Adipocyte (in vitro differentiated cells): ENCODE measurements at regions not wholly inside any gene's neighbourhood (a gene's known extent, or its start where the extent isn't known, plus 50 kb on each side); places are given as distances from the start of the nearest gene placed in this dataset.
"Not testable (repeated sequence)": the region's sequence is repeated elsewhere in the genome, so short reads cannot be mapped to it uniquely, and the experiment has no call there.

Experiments
- DNase-seq: peaks from one replicate; pipeline ENCODE4 v3.0.0-alpha.2; 2015; ENCODE audit warnings: low read depth
- H3K27me3 ChIP-seq: replicated peaks from 2 replicates; pipeline ENCODE4 v1.7.0; 2013; ENCODE audit warnings: mild to moderate bottlenecking, low read length, moderate library complexity; ENCODE audit not compliant: control insufficient read depth, insufficient read depth
- H3K36me3 ChIP-seq: 2 replicates; pipeline ENCODE4 v1.7.0; 2013; ENCODE audit warnings: low read length, mild to moderate bottlenecking, moderate library complexity; ENCODE audit not compliant: control insufficient read depth, insufficient read depth, severe bottlenecking
- H3K4me1 ChIP-seq: 2 replicates; pipeline ENCODE4 v1.7.0; 2013; ENCODE audit warnings: mild to moderate bottlenecking, low read length, moderate library complexity; ENCODE audit not compliant: control insufficient read depth, insufficient read depth
- H3K4me3 ChIP-seq: 2 replicates; pipeline ENCODE4 v1.7.0; 2013; ENCODE audit warnings: mild to moderate bottlenecking, low read length, moderate library complexity
- H3K9ac ChIP-seq: 2 replicates; pipeline ENCODE4 v1.7.0; 2013; ENCODE audit warnings: mild to moderate bottlenecking, low read length, moderate library complexity
- H3K9me3 ChIP-seq: 2 replicates; pipeline ENCODE4 v1.7.0; 2013; ENCODE audit warnings: mild to moderate bottlenecking, low read length, moderate library complexity; ENCODE audit not compliant: control insufficient read depth

DNA sequence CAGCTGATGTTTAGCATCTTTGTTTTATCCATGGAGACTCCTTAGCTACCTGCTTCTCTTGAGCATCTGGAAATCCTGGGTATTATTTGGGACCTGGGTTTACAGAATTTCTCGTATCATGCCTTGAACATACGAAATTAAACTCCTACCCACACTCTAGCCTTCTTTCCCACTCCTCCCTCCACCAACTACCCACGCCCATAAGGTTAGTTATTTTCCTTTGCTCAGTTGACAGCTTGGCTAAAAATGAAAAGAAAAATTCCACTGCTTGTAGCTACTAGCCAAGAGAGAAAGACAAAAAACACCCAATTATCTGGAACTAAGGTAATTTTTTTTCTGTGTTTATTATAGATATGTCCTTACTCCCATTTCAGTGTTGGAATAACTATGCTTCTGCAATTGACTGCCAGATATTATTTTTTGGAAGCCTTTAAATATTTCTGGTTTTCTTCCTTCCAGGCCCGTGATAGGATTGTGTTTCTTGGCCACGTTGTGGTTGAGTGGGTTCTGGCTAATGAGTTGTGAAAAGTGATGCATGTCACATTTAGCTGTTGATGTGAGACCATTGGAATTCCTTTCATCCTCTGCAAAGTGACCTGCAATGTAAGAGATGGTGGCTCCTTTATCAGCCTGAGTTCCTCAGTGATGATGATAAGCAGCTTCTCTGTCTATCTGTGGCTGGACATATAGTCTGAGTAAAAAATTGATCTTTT is 308.1 kb downstream of the LRRC70 start:
- Histone ChIP-seq H3K4me3 (no peak overlapping the region), H3K9ac (no peak overlapping the region), H3K4me1 (no peaks in the 10 kb centered on the region), H3K9me3 (no peaks in the 10 kb centered on the region), H3K36me3 (no peaks in the 10 kb centered on the region), H3K27me3 (no peaks in the 10 kb centered on the region)
- DNase-seq = no peak

DNA sequence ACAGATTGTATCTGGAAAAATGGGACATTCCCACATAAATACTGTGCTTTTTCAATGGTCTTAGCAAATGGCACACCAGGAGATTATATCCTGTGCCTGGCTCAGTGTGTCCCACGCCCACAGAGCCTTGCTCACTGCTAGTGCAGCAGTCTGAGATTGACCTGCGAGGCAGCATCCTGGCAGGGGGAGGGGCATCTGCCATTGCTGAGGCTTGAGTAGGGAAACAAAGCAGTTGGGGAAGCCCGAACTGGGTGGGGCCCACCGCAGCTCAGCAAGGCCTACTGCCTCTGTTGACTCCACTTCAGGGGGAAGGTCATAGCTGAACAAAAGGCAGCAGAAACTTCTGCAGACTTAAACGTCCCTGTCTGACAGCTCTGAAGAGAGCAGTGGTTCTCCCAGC is 258.7 kb downstream of the LRRC70 start:
- not testable (repeated sequence) for DNase-seq

DNA sequence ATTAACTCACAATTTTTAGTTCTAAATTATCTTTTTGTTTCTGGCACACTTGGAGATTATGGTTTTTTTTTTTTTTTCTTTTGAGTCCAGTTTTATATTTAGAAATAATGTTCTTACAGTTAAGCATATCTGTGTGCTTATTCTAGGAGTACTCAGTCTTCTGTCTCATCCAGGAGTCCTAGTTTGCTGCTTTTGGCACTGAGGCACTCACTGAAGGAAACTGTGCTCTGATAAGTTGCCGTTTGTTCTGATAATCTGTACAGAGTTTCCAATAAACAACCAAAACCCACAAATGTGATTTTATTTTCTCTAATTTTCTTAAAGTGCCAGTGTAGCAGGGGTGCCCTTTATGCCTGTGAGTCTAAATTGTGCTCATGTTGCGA is 251.0 kb downstream of the LRRC70 start:
- Histone ChIP-seq H3K4me3 (no peak overlapping the region), H3K36me3 (no peaks in the 10 kb centered on the region), H3K27me3 (no peaks in the 10 kb centered on the region), H3K9ac (no peak overlapping the region), H3K4me1 (no peaks in the 10 kb centered on the region), H3K9me3 (no peaks in the 10 kb centered on the region)
- DNase-seq = no peak

More for the DNA sequence above, 258.7 kb downstream of the LRRC70 start:
- H3K36me3 ChIP-seq, H3K9ac ChIP-seq, H3K9me3 ChIP-seq, H3K4me3 ChIP-seq, H3K4me1 ChIP-seq, H3K27me3 ChIP-seq: not testable (repeated sequence)

DNA sequence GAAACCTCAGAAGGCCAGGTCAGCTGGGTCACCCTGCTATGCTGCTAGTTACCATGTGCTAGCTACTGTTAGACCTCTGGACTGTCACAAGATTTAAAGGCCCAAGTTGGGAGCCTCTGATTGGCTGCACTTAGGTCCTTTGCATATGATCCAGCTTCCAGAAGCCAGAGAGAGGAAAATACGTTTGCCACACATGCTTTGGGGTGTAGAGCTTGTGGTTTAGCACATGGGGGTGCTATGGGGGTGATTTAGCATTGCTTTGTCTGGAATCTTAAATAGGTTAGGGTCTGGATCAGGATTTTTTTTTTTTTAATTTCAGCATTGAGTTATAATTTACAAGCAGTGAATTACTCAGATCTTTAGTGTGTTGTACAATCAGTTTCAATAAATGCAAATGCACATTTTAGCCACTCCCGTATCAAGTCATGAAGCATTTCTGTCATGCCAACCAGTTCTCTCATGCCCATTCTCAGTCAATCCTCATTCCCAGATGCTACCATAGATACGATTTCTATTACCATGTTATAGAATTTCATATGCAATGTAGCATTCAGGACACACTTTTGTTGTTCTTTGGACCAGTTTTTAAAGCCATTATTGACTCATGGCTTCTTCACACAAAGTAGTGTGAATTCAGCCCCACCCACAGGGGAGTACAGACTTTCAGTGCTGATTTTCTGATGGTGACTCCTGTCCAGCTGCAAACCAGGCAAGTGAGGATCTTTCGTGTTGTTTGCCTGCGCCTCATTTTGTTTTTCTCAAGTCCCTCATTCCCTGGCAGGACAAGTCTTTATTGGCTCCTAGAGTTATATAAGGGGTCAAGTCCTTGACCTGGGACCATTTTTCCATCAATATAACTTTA is 250.4 kb downstream of the LRRC70 start:
- Histone ChIP-seq H3K4me3 (no peak overlapping the region), H3K36me3 (no peaks in the 10 kb centered on the region), H3K27me3 (no peaks in the 10 kb centered on the region), H3K9me3 (no peaks in the 10 kb centered on the region), H3K4me1 (no peaks in the 10 kb centered on the region), H3K9ac (no peak overlapping the region)
- no peak for DNase-seq

DNA sequence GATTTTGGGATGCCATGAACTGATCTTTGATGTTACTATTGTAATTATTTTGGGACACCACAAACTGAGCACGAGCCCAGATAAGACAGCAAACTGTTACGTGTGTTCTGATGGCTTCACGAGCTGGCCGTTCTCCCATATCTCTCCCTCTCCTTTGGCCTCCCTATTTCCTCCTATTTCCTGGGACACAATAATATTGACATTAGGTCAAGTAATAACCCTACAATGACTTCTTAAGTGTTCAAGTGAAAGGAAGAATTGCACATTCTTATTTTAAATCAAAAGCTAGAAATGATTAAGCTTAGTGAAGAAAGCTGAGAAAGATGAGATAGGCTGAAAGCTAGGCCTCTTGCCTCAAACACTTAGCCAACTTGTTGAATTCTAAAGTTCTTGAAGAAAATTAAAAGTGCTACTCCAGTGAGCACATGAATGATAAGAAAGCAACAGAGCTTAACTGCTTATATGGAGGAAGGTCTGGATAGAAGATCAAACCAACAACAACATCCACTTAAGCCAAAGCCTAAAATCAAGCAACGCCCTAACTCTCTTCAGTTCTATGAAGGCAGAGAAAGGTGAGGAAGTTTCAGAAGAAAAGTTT is 247.1 kb downstream of the LRRC70 start:
- no peaks in the 10 kb centered on the region for H3K27me3 ChIP-seq
- H3K4me3 ChIP-seq = no peak overlapping the region
- no peaks in the 10 kb centered on the region for H3K9me3 ChIP-seq
- no peaks in the 10 kb centered on the region for H3K4me1 ChIP-seq
- H3K9ac ChIP-seq = no peak overlapping the region
- DNase-seq = no peak
- no peaks in the 10 kb centered on the region for H3K36me3 ChIP-seq

- Histone ChIP-seq H3K27me3 (no peaks in the 10 kb centered on the region), H3K4me3 (no peak overlapping the region)
- DNase-seq = no peak
Observed at GRCh38 chr5:62824936-62825335, 246.3 kb downstream of the LRRC70 start.

GRCh38 chr5:62817043-62817442 is 238.4 kb downstream of the LRRC70 start:
- not testable (repeated sequence) for H3K27me3 ChIP-seq, H3K36me3 ChIP-seq, H3K9me3 ChIP-seq, H3K4me1 ChIP-seq, H3K4me3 ChIP-seq, H3K9ac ChIP-seq, DNase-seq

More at GRCh38 chr5:62824936-62825335, 246.3 kb downstream of the LRRC70 start:
- no peak overlapping the region for H3K9ac ChIP-seq
- no peaks in the 10 kb centered on the region for H3K9me3 ChIP-seq
- no peaks in the 10 kb centered on the region for H3K4me1 ChIP-seq
- H3K36me3 ChIP-seq = no peaks in the 10 kb centered on the region

GRCh38 chr5:62814991-62815390 is 236.4 kb downstream of the LRRC70 start:
- no peaks in the 10 kb centered on the region for H3K4me1 ChIP-seq
- DNase-seq = no peak
- no peak overlapping the region for H3K9ac ChIP-seq
- H3K9me3 ChIP-seq = peaks cover 4% of the 10 kb centered on the region
- no peak overlapping the region for H3K4me3 ChIP-seq
- H3K36me3 ChIP-seq = no peaks in the 10 kb centered on the region
- H3K27me3 ChIP-seq = no peaks in the 10 kb centered on the region

DNA sequence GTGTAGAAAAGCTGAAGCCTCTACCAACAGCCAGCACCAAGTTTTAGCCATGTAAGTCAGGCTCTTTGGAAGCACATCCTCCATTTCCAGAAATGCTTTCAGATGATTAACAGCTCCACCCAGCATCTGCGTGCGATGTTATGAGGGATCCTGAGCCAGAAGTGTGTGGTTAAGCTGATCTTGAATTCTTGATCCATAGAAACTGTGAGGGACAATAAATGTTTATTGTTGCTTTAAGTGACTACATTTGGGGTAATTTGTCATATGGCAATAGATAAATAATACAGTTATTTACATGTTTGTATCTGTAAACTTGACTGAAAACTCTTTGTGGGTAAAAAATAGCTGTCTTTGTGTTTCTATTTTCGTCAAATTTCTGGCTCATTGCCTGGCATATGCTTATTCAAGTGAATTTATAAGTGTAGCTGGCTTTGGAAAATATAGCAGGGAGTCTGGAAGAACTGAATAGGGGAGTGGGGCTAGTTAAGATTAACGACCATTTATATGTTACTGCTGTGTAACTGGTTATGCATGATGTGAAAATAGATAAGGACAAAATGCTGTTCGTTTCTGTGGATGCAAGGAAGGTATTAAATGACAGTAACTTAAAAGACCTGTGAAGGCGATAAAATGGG is 234.1 kb downstream of the LRRC70 start:
- no peaks in the 10 kb centered on the region for H3K4me1 ChIP-seq
- peaks cover 4% of the 10 kb centered on the region for H3K9me3 ChIP-seq
- no peaks in the 10 kb centered on the region for H3K27me3 ChIP-seq
- H3K9ac ChIP-seq = no peak overlapping the region
- no peak for DNase-seq
- no peaks in the 10 kb centered on the region for H3K36me3 ChIP-seq
- H3K4me3 ChIP-seq = no peak overlapping the region

- not testable (repeated sequence) for H3K9me3 ChIP-seq, H3K36me3 ChIP-seq, DNase-seq, H3K4me3 ChIP-seq, H3K4me1 ChIP-seq, H3K27me3 ChIP-seq, H3K9ac ChIP-seq
Observed at GRCh38 chr5:62804819-62805218, 226.2 kb downstream of the LRRC70 start.

DNA sequence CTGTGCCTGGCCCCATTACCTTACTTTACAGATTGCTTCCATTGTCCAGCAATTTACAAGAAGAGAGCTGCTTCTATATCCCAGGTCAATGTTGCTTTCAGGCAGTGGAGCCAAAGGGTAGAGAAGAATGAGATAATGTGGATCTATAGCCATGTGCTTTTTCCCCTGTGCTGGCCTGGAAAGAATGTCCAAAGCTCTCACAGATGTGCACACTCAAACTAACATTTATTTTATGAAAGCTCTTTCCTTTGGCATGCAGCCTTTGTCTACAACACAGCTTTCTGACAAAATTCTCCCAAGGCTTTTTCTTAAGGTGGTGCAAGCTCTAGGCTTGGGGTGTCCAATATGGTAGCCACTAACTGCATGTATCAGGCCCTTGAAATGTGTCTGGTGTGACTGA is 217.3 kb downstream of the LRRC70 start:
- H3K4me1 ChIP-seq = no peaks in the 10 kb centered on the region
- no peaks in the 10 kb centered on the region for H3K36me3 ChIP-seq
- peaks cover 8% of the 10 kb centered on the region for H3K9me3 ChIP-seq
- no peak overlapping the region for H3K4me3 ChIP-seq
- no peak for DNase-seq
- H3K9ac ChIP-seq = no peak overlapping the region
- H3K27me3 ChIP-seq = no peaks in the 10 kb centered on the region
